ENCODE measurements at regions not wholly inside any gene's neighbourhood (a gene's known extent, or its start where the extent isn't known, plus 50 kb on each side); places are given as distances from the start of the nearest gene placed in this dataset.

- Histone ChIP-seq H3K36me3 (no peaks in the 10 kb centered on the region), H3K4me3 (no peak overlapping the region), H3K27me3 (no peaks in the 10 kb centered on the region), H3K4me1 (no peaks in the 10 kb centered on the region), H3K27ac (no peak overlapping the region), H3K9me3 (peaks cover 0 to 6% of the 10 kb centered on the region in 2 donors)
- intact Hi-C loops (cut with DNase I; ENCODE audit: low total_unique reads) = no loop called here
- TF ChIP-seq POLR2AphosphoS5 (IDR thresholded peaks at IDR 0.05) (no peak), POLR2A (IDR thresholded peaks at IDR 0.05) (no peak)
- DNase-seq (ENCODE audit: low spot score in 2 of 2) = no peak
These were observed 231.1 kb upstream of the GADL1 start for GRCh38 chr3:31125413-31126020.

- H3K4me3 ChIP-seq = no peak overlapping the region
These were observed 234.8 kb upstream of the GADL1 start for GRCh38 chr3:31129241-31129640.

GRCh38 chr3:31132132-31132769, 237.8 kb upstream of the GADL1 start:
- no peaks in the 10 kb centered on the region for H3K4me1 ChIP-seq
- intact Hi-C loops (cut with DNase I; ENCODE audit: low total_unique reads) = no loop called here
- no peaks in the 10 kb centered on the region for H3K9me3 ChIP-seq
- no peak overlapping the region for H3K4me3 ChIP-seq
- H3K27me3 ChIP-seq = no peaks in the 10 kb centered on the region
- no peaks in the 10 kb centered on the region for H3K36me3 ChIP-seq
- TF ChIP-seq POLR2A (IDR thresholded peaks at IDR 0.05) = no peak
- no peak for TF ChIP-seq POLR2AphosphoS5 (IDR thresholded peaks at IDR 0.05)
- TF ChIP-seq, protein P1, sequence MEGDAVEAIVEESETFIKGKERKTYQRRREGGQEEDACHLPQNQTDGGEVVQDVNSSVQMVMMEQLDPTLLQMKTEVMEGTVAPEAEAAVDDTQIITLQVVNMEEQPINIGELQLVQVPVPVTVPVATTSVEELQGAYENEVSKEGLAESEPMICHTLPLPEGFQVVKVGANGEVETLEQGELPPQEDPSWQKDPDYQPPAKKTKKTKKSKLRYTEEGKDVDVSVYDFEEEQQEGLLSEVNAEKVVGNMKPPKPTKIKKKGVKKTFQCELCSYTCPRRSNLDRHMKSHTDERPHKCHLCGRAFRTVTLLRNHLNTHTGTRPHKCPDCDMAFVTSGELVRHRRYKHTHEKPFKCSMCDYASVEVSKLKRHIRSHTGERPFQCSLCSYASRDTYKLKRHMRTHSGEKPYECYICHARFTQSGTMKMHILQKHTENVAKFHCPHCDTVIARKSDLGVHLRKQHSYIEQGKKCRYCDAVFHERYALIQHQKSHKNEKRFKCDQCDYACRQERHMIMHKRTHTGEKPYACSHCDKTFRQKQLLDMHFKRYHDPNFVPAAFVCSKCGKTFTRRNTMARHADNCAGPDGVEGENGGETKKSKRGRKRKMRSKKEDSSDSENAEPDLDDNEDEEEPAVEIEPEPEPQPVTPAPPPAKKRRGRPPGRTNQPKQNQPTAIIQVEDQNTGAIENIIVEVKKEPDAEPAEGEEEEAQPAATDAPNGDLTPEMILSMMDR (IDR thresholded peaks at IDR 0.05) = peak in 2 of 3 donors; percentile 35 to 64
- no peak for DNase-seq (ENCODE audit: low spot score in 2 of 2)
- no peak overlapping the region for H3K27ac ChIP-seq

More at GRCh38 chr3:31129241-31129640, 234.8 kb upstream of the GADL1 start:
- H3K4me1 ChIP-seq = no peaks in the 10 kb centered on the region
- no peak for TF ChIP-seq POLR2A (IDR thresholded peaks at IDR 0.05)
- TF ChIP-seq, protein P1 (IDR thresholded peaks at IDR 0.05) = no peak
- TF ChIP-seq POLR2AphosphoS5 (IDR thresholded peaks at IDR 0.05) = no peak
- intact Hi-C loops (cut with DNase I; ENCODE audit: low total_unique reads) = no loop called here
- H3K27ac ChIP-seq = no peak overlapping the region
- H3K9me3 ChIP-seq = peaks cover 0 to 4% of the 10 kb centered on the region in 2 donors
- no peaks in the 10 kb centered on the region for H3K36me3 ChIP-seq
- DNase-seq (ENCODE audit: low spot score in 2 of 2) = no peak
- H3K27me3 ChIP-seq = no peaks in the 10 kb centered on the region

DNA sequence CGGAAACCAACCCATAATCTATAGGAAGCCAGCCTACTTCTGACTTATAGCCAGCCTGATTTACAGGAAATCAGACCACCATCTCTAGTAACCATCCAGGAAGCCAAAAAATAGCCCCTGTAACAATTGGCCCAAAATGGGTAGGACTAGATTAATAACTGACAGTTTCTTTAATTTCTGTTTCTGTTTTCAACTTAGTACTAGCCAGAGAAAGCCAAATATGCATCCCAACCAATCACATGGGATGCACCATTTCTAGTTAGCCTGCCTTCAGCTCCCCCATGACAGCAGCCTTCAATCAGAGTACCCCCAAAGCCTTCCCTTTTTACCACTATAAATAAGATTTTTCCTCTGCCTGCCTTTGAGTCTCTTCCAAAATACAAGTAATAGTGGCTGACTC, 239.1 kb upstream of the GADL1 start:
- intact Hi-C loops (cut with DNase I; ENCODE audit: low total_unique reads) = no loop called here
- Histone ChIP-seq H3K9me3 (no peaks in the 10 kb centered on the region), H3K36me3 (no peaks in the 10 kb centered on the region), H3K4me3 (no peak overlapping the region), H3K27ac (no peak overlapping the region), H3K4me1 (no peaks in the 10 kb centered on the region), H3K27me3 (no peaks in the 10 kb centered on the region)
- TF ChIP-seq, protein P1 (IDR thresholded peaks at IDR 0.05) = no peak
- TF ChIP-seq POLR2AphosphoS5 (IDR thresholded peaks at IDR 0.05) (no peak), POLR2A (IDR thresholded peaks at IDR 0.05) (no peak)
- DNase-seq (ENCODE audit: low spot score in 2 of 2) = no peak

DNA sequence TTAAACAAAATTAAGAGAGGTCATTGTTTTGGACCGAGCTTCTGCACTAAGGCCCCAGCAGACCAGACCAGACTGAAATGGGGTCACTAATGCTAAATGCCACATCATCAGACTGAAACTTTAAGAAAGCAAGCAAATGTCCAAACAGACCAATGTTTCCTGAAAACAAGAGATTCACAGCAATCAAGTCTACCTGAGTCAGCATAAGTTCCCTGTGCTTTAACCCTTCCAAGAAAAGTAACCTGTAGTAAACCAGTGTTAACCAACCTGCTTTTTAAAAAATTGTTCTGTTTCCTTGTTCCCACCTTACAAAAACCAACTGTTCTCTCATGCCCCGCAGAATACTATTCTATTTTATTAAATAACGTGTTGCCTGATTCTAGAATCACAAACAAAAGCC, 241.1 kb upstream of the GADL1 start:
- Histone ChIP-seq H3K4me1 (no peaks in the 10 kb centered on the region), H3K27ac (no peak overlapping the region), H3K36me3 (no peaks in the 10 kb centered on the region), H3K27me3 (no peaks in the 10 kb centered on the region), H3K9me3 (no peaks in the 10 kb centered on the region), H3K4me3 (no peak overlapping the region)
- DNase-seq (ENCODE audit: low spot score in 2 of 2) = no peak
- intact Hi-C loops (cut with DNase I; ENCODE audit: low total_unique reads) = no loop called here
- TF ChIP-seq POLR2A (IDR thresholded peaks at IDR 0.05) (no peak), POLR2AphosphoS5 (IDR thresholded peaks at IDR 0.05) (no peak)
- TF ChIP-seq, protein P1 (IDR thresholded peaks at IDR 0.05) = no peak

Data from breast epithelium (tissue), 4 donors.